ENCODE measurements at regions not wholly inside any gene's neighbourhood (a gene's known extent, or its start where the extent isn't known, plus 50 kb on each side); places are given as distances from the start of the nearest gene placed in this dataset.
A peak's percentile ranks its signal among the peaks of the same experiment; 100 is the strongest.

GRCh38 chr2:56113382-56113975 lies 70.3 kb upstream of the CCDC85A start:
- Histone ChIP-seq H3K4me3 (ENCODE audit: low read depth, low read length) (no peak overlapping the region), H3K36me3 (ENCODE audit: control insufficient read depth, insufficient read depth, low read length) (no peaks in the 10 kb centered on the region), H3K27me3 (ENCODE audit: control insufficient read depth, insufficient read depth, low read length) (no peaks in the 10 kb centered on the region)
- FAIRE-seq (no peak), DNase-seq (ENCODE audit: low read depth) (no peak)
- TF ChIP-seq CTCF (IDR thresholded peaks at IDR 0.05; ENCODE audit: insufficient read depth, low read length, severe bottlenecking) = no peak

GRCh38 chr2:56117764-56118163 lies 66.0 kb upstream of the CCDC85A start:
- FAIRE-seq (no peak), DNase-seq (ENCODE audit: low read depth) (peak; percentile 20)
- Histone ChIP-seq H3K4me3 (ENCODE audit: low read depth, low read length) (no peak overlapping the region), H3K27me3 (ENCODE audit: control insufficient read depth, insufficient read depth, low read length) (no peaks in the 10 kb centered on the region), H3K36me3 (ENCODE audit: control insufficient read depth, insufficient read depth, low read length) (no peaks in the 10 kb centered on the region)
- TF ChIP-seq CTCF (IDR thresholded peaks at IDR 0.05; ENCODE audit: insufficient read depth, low read length, severe bottlenecking) = no peak

- FAIRE-seq (no peak), DNase-seq (ENCODE audit: low read depth) (no peak)
- Histone ChIP-seq H3K4me3 (ENCODE audit: low read depth, low read length) (no peak overlapping the region), H3K27me3 (ENCODE audit: control insufficient read depth, insufficient read depth, low read length) (no peaks in the 10 kb centered on the region), H3K36me3 (ENCODE audit: control insufficient read depth, insufficient read depth, low read length) (no peaks in the 10 kb centered on the region)
- no peak for TF ChIP-seq CTCF (IDR thresholded peaks at IDR 0.05; ENCODE audit: insufficient read depth, low read length, severe bottlenecking)
These were observed 65.3 kb upstream of the CCDC85A start for GRCh38 chr2:56118474-56118873.

- no peak overlapping the region for H3K4me3 ChIP-seq (ENCODE audit: low read depth, low read length)
- no peak for FAIRE-seq
- no peaks in the 10 kb centered on the region for H3K27me3 ChIP-seq (ENCODE audit: control insufficient read depth, insufficient read depth, low read length)
- TF ChIP-seq CTCF (IDR thresholded peaks at IDR 0.05; ENCODE audit: insufficient read depth, low read length, severe bottlenecking) = no peak
- no peaks in the 10 kb centered on the region for H3K36me3 ChIP-seq (ENCODE audit: control insufficient read depth, insufficient read depth, low read length)
- DNase-seq (ENCODE audit: low read depth) = no peak
These were observed 61.8 kb upstream of the CCDC85A start for GRCh38 chr2:56121995-56122394.

- Histone ChIP-seq H3K36me3 (ENCODE audit: control insufficient read depth, insufficient read depth, low read length) (no peaks in the 10 kb centered on the region), H3K4me3 (ENCODE audit: low read depth, low read length) (no peak overlapping the region), H3K27me3 (ENCODE audit: control insufficient read depth, insufficient read depth, low read length) (peaks cover 2% of the 10 kb centered on the region)
- no peak for FAIRE-seq
- DNase-seq (ENCODE audit: low read depth) = no peak
- TF ChIP-seq CTCF (IDR thresholded peaks at IDR 0.05; ENCODE audit: insufficient read depth, low read length, severe bottlenecking) = no peak
These were observed 60.3 kb upstream of the CCDC85A start for GRCh38 chr2:56123538-56123937.

- no peak for FAIRE-seq
- no peak for TF ChIP-seq CTCF (IDR thresholded peaks at IDR 0.05; ENCODE audit: insufficient read depth, low read length, severe bottlenecking)
- Histone ChIP-seq H3K27me3 (ENCODE audit: control insufficient read depth, insufficient read depth, low read length) (peaks cover 2% of the 10 kb centered on the region), H3K4me3 (ENCODE audit: low read depth, low read length) (no peak overlapping the region), H3K36me3 (ENCODE audit: control insufficient read depth, insufficient read depth, low read length) (no peaks in the 10 kb centered on the region)
- no peak for DNase-seq (ENCODE audit: low read depth)
These were observed 56.8 kb upstream of the CCDC85A start for GRCh38 chr2:56127010-56127409.
